H54 (cell line): ENCODE measurements at regions not wholly inside any gene's neighbourhood (a gene's known extent, or its start where the extent isn't known, plus 50 kb on each side); places are given as distances from the start of the nearest gene placed in this dataset.
"Not testable (repeated sequence)": the region's sequence is repeated elsewhere in the genome, so short reads cannot be mapped to it uniquely, and the experiment has no call there.

Source experiments
- DNase-seq: peaks from one replicate; pipeline ENCODE4 v3.0.0; 2011; ENCODE audit warnings: low spot score, mixed read lengths; ENCODE audit not compliant: insufficient read length
- FAIRE-seq: peaks from 3 replicates; lab custom pipeline; 2011; peaks lifted over from hg19 to GRCh38; lab: Jason Lieb, UNC
- POLR2A ChIP-seq: IDR thresholded peaks from 2 replicates; pipeline ENCODE4 v1.6.1; 2011; ENCODE audit warnings: low read depth, mild to moderate bottlenecking, low read length

GRCh38 chr14:100419856-100420255 is 96.7 kb downstream of the SLC25A47 start:
- DNase-seq (no peak), FAIRE-seq (no peak)
- TF ChIP-seq POLR2A, result no peak

DNA sequence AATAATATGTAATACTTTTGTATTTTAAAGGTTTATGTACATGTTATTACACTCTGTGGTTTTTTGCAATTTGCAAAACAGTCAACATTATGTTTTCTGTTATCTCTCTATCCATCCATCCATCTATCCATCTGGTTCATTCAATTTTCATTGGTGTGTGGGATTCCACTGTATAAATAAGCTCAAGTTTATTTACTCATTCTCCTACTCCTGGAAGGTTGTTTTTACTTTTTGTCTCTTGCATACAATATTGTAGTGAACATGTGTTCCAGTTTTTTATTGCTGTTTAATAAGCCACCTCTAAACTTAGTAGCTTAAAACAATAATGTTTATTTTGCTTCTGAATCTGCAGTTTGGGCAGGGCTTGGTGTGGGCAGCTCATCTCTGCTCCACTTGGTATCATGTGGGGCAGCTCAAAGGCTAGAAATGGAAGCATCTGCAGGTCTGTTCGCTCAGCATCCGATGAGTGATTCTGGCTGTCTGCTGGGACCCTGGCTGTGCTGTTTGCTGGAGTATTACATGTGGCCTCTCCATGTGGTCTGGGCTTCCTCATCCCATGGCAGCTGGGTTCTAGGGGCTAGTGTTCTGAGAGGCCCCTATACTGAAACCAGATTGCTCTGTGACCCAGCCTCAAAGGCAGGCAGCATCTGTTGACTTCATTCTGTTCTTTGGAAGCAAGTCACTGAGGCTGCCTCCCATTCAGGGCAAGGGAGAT is 98.8 kb downstream of the SLC25A47 start:
- FAIRE-seq (no peak), DNase-seq (no peak)
- no peak for TF ChIP-seq POLR2A

- TF ChIP-seq POLR2A, result no peak
- DNase-seq (no peak), FAIRE-seq (peak; percentile 11)
These were observed 99.6 kb downstream of the SLC25A47 start for GRCh38 chr14:100422556-100423316.

GRCh38 chr14:100423317-100424010 is 100.3 kb downstream of the SLC25A47 start:
- no peak for FAIRE-seq
- TF ChIP-seq POLR2A, result no peak
- no peak for DNase-seq

- TF ChIP-seq POLR2A, result no peak
- DNase-seq, result no peak
- peak; percentile 52 for FAIRE-seq
These were observed 101.6 kb downstream of the SLC25A47 start for GRCh38 chr14:100424504-100425428.

GRCh38 chr14:100425429-100425827 is 102.3 kb downstream of the SLC25A47 start:
- no peak for TF ChIP-seq POLR2A
- DNase-seq, result no peak
- FAIRE-seq, result no peak

- DNase-seq (no peak), FAIRE-seq (no peak)
- TF ChIP-seq POLR2A, result no peak
These were observed 103.2 kb downstream of the SLC25A47 start for GRCh38 chr14:100426314-100426713.

GRCh38 chr14:100427166-100427565 is 104.0 kb downstream of the SLC25A47 start:
- DNase-seq (no peak), FAIRE-seq (no peak)
- TF ChIP-seq POLR2A, result no peak

DNA sequence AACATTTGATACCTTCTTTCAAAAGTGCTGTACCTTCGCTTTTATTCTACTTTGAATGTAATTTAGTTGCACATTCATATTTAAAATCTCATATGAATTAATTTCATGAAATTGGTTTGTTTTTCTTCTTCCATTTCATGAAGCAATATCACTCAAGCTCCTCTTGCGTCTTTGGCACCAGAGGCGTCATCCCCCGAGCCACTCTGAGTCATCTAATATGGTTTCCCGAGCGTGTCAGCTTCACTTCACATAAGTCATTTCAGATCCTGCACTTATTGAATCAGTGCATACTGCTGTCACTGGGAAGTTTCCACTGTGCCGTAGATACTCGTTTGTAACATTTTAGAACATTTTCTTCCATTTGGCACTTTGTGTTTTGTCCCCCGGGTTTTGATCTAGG is 105.6 kb downstream of the SLC25A47 start:
- peak; percentile 52 for FAIRE-seq
- no peak for TF ChIP-seq POLR2A
- no peak for DNase-seq

- DNase-seq, result no peak
- no peak for FAIRE-seq
- no peak for TF ChIP-seq POLR2A
These were observed 106.4 kb downstream of the SLC25A47 start for GRCh38 chr14:100429537-100429936.

DNA sequence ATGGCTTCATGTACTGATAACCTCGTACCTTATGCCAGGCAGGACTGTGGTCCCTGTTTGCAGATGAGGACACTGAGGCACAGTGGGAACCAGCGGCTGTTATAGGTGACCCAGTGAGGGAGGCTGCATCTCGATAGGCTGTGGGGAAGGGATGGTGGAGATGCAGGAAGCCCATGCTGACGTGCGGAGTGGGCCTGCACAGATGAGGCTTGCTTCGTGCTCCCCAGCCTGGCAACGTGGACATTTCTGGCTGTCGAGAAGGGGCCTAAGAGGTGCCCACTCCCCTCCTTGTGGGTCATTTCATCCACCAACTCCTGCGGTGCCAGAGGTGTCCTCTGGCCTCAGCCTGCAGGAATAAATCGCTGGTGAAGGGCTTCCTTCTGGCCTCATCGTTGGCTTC is 107.4 kb downstream of the SLC25A47 start:
- TF ChIP-seq POLR2A, result no peak
- FAIRE-seq (no peak), DNase-seq (no peak)

DNA sequence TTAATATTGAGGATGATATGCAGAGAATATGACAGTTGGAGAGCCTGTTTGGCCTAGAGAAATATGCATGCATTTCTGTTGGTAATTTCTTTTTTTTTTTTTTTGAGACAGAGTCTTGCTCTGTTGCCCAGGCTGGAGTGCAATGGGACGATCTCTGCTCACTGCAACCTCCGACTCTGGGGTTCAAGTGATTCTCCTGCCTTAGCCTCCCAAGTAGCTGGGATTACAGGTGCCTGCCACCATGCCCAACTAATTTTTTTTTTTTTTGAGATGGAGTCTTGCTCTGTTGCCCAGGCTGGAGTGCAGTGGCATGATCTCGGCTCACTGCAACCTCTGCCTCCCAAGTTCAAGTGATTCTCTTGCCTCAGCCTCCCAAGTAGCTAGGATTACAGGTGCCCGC is 108.3 kb downstream of the SLC25A47 start:
- not testable (repeated sequence) for FAIRE-seq, DNase-seq
